ENCODE measurements at regions not wholly inside any gene's neighbourhood (a gene's known extent, or its start where the extent isn't known, plus 50 kb on each side); places are given as distances from the start of the nearest gene placed in this dataset.

- no peak overlapping the region for H3K4me3 ChIP-seq (replicated peaks in 1 of 4; ENCODE audit: control extremely low read depth in 1 of 4, insufficient read depth in 1 of 4, low read depth in 3 of 4, low read length in 4 of 4)
- no peak overlapping the region for H3K9ac ChIP-seq (ENCODE audit: insufficient read depth, low read length)
- no peaks in the 10 kb centered on the region for H3K9me3 ChIP-seq (ENCODE audit: control insufficient read depth, insufficient read depth, low read depth, low read length)
- H4K20me1 ChIP-seq (ENCODE audit: control insufficient read depth, extremely low read depth, insufficient read depth, low read length), result no peaks in the 10 kb centered on the region
- H3K27ac ChIP-seq (ENCODE audit: insufficient read depth, low read length), result no peak overlapping the region
- no peak for TF ChIP-seq EZH2 (IDR thresholded peaks at IDR 0.05; ENCODE audit: low read length, missing control alignments)
- no peak for TF ChIP-seq CTCF (conservative IDR thresholded peaks at IDR 0.05 in 1 of 2, IDR thresholded peaks at IDR 0.05 in 1 of 2; ENCODE audit: low read depth in 1 of 2, low read length in 2 of 2)
- DNase-seq (ENCODE audit: low read depth in 2 of 2), result peak in 1 of 2 donors; percentile 74
- H3K4me2 ChIP-seq (ENCODE audit: extremely low read depth, insufficient read depth, low read length), result no peak overlapping the region
- no peak overlapping the region for H2AFZ ChIP-seq (ENCODE audit: low read length)
- no peaks in the 10 kb centered on the region for H3K36me3 ChIP-seq (ENCODE audit: control insufficient read depth, insufficient read depth, low read length)
- H3K4me1 ChIP-seq (ENCODE audit: control insufficient read depth, extremely low read depth, insufficient read depth, low read length), result no peaks in the 10 kb centered on the region
- no peaks in the 10 kb centered on the region for H3K27me3 ChIP-seq (ENCODE audit: control insufficient read depth, insufficient read depth, low read length)
- H3K79me2 ChIP-seq (ENCODE audit: control insufficient read depth, insufficient read depth, low read length), result no peaks in the 10 kb centered on the region
These were observed 440.1 kb upstream of the DDI1 start for GRCh38 chr11:103596315-103596714.

GRCh38 chr11:103601225-103601846, 435.1 kb upstream of the DDI1 start:
- H3K36me3 ChIP-seq (ENCODE audit: control insufficient read depth, insufficient read depth, low read length), result no peaks in the 10 kb centered on the region
- H3K9ac ChIP-seq (ENCODE audit: insufficient read depth, low read length), result no peak overlapping the region
- H3K9me3 ChIP-seq (ENCODE audit: control insufficient read depth, insufficient read depth, low read depth, low read length), result no peaks in the 10 kb centered on the region
- H3K27me3 ChIP-seq (ENCODE audit: control insufficient read depth, insufficient read depth, low read length), result no peaks in the 10 kb centered on the region
- no peak overlapping the region for H3K4me2 ChIP-seq (ENCODE audit: extremely low read depth, insufficient read depth, low read length)
- no peak overlapping the region for H3K4me3 ChIP-seq (replicated peaks in 1 of 4; ENCODE audit: control extremely low read depth in 1 of 4, insufficient read depth in 1 of 4, low read depth in 3 of 4, low read length in 4 of 4)
- H3K79me2 ChIP-seq (ENCODE audit: control insufficient read depth, insufficient read depth, low read length), result no peaks in the 10 kb centered on the region
- peak; percentile 47 to 77 for DNase-seq (ENCODE audit: low read depth in 2 of 2)
- no peak overlapping the region for H2AFZ ChIP-seq (ENCODE audit: low read length)
- H4K20me1 ChIP-seq (ENCODE audit: control insufficient read depth, extremely low read depth, insufficient read depth, low read length), result no peaks in the 10 kb centered on the region
- no peak overlapping the region for H3K27ac ChIP-seq (ENCODE audit: insufficient read depth, low read length)
- H3K4me1 ChIP-seq (ENCODE audit: control insufficient read depth, extremely low read depth, insufficient read depth, low read length), result no peaks in the 10 kb centered on the region
- TF ChIP-seq EZH2 (IDR thresholded peaks at IDR 0.05; ENCODE audit: low read length, missing control alignments), result no peak
- peak; percentile 96 to 97 for TF ChIP-seq CTCF (conservative IDR thresholded peaks at IDR 0.05 in 1 of 2, IDR thresholded peaks at IDR 0.05 in 1 of 2; ENCODE audit: low read depth in 1 of 2, low read length in 2 of 2)

GRCh38 chr11:103602840-103603239, 433.6 kb upstream of the DDI1 start:
- no peak for DNase-seq (ENCODE audit: low read depth in 2 of 2)
- Histone ChIP-seq H3K79me2 (ENCODE audit: control insufficient read depth, insufficient read depth, low read length) (no peaks in the 10 kb centered on the region), H3K4me3 (replicated peaks in 1 of 4; ENCODE audit: control extremely low read depth in 1 of 4, insufficient read depth in 1 of 4, low read depth in 3 of 4, low read length in 4 of 4) (no peak overlapping the region), H2AFZ (ENCODE audit: low read length) (no peak overlapping the region), H3K9me3 (ENCODE audit: control insufficient read depth, insufficient read depth, low read depth, low read length) (no peaks in the 10 kb centered on the region), H3K9ac (ENCODE audit: insufficient read depth, low read length) (no peak overlapping the region), H3K36me3 (ENCODE audit: control insufficient read depth, insufficient read depth, low read length) (no peaks in the 10 kb centered on the region), H4K20me1 (ENCODE audit: control insufficient read depth, extremely low read depth, insufficient read depth, low read length) (no peaks in the 10 kb centered on the region), H3K27ac (ENCODE audit: insufficient read depth, low read length) (no peak overlapping the region), H3K4me2 (ENCODE audit: extremely low read depth, insufficient read depth, low read length) (no peak overlapping the region), H3K4me1 (ENCODE audit: control insufficient read depth, extremely low read depth, insufficient read depth, low read length) (no peaks in the 10 kb centered on the region), H3K27me3 (ENCODE audit: control insufficient read depth, insufficient read depth, low read length) (no peaks in the 10 kb centered on the region)
- TF ChIP-seq CTCF (conservative IDR thresholded peaks at IDR 0.05 in 1 of 2, IDR thresholded peaks at IDR 0.05 in 1 of 2; ENCODE audit: low read depth in 1 of 2, low read length in 2 of 2) (no peak), EZH2 (IDR thresholded peaks at IDR 0.05; ENCODE audit: low read length, missing control alignments) (no peak)
